GM23338 (cell line): ENCODE measurements at regions not wholly inside any gene's neighbourhood (a gene's known extent, or its start where the extent isn't known, plus 50 kb on each side); places are given as distances from the start of the nearest gene placed in this dataset.

Experiments
- CTCF ChIP-seq, 2 experiments: fragments of 200-600 bp in 1 of 2; sonication (generic) in 1 of 2; conservative IDR thresholded peaks; 2 replicates each; pipeline versions ENCODE4 v1.5.1 to v1.6.1; 2016 to 2017; ENCODE audit warnings: antibody characterized with exemption in 2 of 2, low read depth in 2 of 2, mild to moderate bottlenecking in 2 of 2, moderate library complexity in 1 of 2
- EZH2 ChIP-seq: fragments of 200-600 bp; sonication (generic); IDR thresholded peaks from one replicate; pipeline ENCODE4 v1.8.0; 2017; ENCODE audit warnings: antibody characterized with exemption, mild to moderate bottlenecking, low read depth; ENCODE audit not compliant: unreplicated experiment
- EZH2phosphoT487 ChIP-seq: fragments of 200-600 bp; sonication (generic); IDR thresholded peaks from one replicate; pipeline ENCODE4 v1.8.1; 2018; ENCODE audit warnings: antibody characterized with exemption; ENCODE audit not compliant: unreplicated experiment
- JUNB ChIP-seq: IDR thresholded peaks from one replicate; pipeline ENCODE4 v1.6.1; 2016; ENCODE audit warnings: antibody characterized with exemption; ENCODE audit not compliant: unreplicated experiment
- POLR2AphosphoS5 ChIP-seq: IDR thresholded peaks from 2 replicates; pipeline ENCODE4 v1.6.1; 2016; ENCODE audit warnings: antibody characterized with exemption, low read depth
- REST ChIP-seq: IDR thresholded peaks from one replicate; pipeline ENCODE4 v1.6.1; 2018; ENCODE audit warnings: antibody characterized with exemption; ENCODE audit not compliant: unreplicated experiment

DNA sequence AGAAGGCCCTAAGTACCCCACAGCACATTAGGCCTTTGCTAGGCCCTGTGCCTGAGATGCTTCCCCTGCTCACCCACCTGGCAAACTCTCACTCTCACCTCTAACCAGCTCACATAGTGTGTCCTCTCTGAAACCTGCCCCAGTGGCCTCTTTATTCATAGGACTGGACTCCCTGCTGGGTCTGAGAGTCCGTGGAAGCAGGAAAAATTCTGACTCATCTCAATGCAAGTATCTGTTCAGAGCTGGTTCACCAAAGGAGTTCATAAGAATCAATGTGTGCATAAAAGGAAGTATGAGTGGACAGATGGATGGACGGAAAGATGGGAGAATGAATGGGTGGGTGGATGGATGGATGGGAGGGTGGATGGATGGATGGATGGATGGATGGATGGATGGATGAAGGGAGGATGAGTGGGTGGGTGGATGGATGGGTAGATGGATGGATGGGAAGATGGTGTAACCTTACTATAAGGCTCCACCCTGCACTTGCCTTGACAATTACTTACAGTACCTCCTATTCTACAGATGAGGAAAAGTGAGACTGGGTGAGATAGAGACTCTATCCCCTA lies 111.2 kb upstream of the ZMIZ1 start:
- TF ChIP-seq POLR2AphosphoS5, result no peak
- TF ChIP-seq CTCF (conservative IDR thresholded peaks at IDR 0.05; ENCODE audit: low read depth in 2 of 2), result no peak
- no peak for TF ChIP-seq REST
- TF ChIP-seq EZH2, result no peak
- TF ChIP-seq JUNB, result no peak
- TF ChIP-seq EZH2phosphoT487, result no peak
